Suppressor macrophage treated with lipopolysaccharide for 4 hours (primary cell): ENCODE measurements at regions not wholly inside any gene's neighbourhood (a gene's known extent, or its start where the extent isn't known, plus 50 kb on each side); places are given as distances from the start of the nearest gene placed in this dataset.

Source experiments
- DNase-seq: peaks from one replicate; pipeline ENCODE4 v3.0.0-alpha.2; 2020

DNA sequence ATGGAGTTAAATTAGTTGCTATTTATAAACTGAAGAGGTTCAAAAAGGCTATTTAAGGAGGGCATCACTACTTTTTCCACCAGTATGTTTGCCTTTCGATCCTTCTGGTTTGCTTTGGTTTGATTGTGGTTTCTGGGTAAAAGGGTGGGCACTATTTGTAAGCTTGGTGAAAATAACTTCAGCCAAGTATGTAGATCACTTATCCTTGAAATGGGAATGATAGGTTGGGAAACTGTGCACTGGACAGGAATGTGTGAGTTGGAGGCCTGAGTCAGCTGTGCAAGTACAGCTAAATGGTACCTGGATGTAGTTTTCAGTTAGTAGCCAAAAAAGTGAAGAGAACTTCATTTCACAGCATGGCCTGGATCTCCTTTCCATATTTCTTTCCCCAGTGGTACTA, 466.2 kb downstream of the ENC1 start:
- no peak for DNase-seq

DNA sequence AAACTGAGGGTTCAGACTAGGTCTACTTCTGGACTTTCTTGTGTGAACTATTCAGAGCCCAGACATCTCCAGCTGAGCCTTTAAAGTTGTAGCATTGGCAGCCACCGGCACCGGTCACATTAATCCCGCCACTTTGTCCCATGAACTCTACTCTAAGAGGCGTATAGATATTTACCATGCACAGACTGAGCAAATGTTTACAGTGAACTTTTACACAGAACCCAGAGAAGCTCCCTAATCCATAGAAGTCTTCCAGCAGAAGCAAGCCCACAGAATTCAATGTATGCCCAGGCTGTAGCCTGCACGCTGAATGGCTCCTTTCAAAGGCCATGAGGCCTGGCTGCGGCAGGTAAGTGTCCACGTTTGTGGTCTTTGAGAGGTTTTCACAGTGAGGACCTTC, 466.9 kb downstream of the ENC1 start:
- DNase-seq, result no peak

DNA sequence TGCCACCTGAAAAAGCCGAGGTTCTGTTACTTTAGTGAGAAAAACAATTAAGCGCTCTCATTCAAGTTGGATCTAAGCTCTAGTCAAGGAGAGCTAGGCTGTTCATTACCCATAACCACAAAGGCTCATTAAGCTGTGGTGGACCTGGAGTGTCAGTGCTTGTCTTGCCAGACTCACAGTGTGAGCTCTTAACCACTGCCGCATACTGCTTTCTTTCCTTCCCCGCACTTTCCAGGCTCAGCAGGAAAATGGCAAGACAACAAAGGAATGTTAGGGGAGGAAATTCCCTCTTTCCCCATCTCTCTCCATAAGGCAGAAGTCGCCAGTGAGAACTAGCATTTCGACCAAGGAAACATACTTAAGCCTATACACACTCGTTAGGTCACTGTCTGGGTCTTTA, 467.3 kb downstream of the ENC1 start:
- no peak for DNase-seq

DNA sequence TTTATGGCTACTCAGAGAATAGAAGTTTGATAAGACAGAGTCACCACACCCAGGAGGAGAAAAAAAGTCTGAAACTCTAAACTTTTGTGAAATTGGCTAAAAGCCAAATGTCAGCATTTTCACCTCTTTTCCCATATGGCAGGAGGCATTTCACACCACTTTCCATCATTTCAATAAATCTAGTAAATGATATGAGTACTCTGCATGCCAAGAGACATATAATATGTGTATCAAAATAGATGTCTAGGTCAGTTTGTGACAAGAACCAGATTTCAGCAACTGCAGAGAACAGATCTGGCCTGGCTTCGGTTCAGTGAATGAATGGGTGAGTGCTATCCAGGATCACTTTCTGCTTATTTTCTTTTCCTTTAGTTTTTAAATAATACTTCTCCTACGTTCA, 470.8 kb downstream of the ENC1 start:
- no peak for DNase-seq

DNA sequence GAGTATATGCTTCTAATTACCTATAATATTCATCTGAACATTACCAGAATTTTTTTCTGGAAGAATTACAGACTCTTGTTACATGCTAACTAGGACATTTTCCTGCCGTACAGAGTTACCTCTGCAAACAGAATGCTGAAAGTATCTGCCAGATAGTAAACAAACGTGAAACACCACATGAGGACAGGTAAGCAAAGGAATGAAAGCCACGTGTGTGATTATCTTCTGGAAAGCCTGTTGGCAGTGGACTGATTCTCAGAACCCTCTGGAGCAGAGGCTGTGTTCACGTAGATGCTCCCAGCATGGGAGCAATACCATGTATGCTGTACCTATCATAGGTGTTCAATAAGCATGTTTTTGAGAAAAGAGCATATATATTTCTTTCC, 472.6 kb downstream of the ENC1 start:
- no peak for DNase-seq

DNA sequence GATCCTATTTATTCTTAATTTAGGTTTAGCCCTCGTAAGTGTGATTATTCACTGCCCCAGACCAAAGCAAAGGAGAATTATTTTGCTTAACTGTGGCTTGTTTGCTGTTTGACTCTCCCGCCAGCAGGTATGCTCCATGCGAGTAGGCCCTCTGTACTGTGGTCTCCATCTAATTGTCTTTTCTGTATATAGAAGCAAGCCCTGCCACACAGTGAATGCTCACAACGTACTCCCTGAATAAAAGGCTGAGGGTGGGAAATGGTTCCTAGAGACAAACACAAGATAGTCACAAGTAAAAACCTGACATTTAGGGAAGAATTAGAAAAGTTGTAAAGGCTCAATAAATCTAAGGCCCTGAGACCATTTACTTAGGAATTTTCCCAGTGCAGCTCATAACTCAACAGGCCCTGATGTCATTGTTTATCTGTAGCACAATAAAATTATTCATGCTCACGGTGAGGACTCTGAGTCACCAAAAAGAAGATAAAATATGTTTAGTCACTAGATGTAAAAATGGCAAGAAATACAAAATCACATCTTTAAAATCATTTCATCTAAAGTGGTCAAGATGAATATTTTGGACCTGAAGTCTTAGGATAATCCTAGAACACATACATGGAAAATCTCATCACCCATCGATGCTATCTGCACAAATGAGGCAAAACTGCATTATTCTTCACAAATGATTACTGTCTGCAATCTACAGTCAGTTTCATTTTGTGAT, 473.2 kb downstream of the ENC1 start:
- DNase-seq, result no peak

DNA sequence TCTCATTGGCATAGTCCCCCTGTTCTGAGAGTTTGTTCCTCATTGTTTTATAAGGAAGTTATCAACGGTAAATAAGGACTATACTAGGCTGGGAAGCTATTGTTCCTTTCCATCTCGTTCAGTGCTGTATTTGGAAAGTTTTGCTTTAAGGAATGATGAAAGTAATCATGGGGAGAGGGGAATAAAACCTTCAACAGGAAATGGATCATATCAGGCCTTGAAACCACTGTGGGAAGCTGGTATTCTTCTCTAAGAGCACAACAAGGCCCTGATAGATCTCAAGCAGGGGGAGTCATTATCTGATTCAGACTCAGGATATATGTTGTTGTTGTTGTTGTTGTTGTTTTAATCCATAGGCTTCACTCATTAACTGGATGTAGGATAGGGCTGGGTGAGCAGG, 474.5 kb downstream of the ENC1 start:
- DNase-seq, result peak; percentile 13

DNA sequence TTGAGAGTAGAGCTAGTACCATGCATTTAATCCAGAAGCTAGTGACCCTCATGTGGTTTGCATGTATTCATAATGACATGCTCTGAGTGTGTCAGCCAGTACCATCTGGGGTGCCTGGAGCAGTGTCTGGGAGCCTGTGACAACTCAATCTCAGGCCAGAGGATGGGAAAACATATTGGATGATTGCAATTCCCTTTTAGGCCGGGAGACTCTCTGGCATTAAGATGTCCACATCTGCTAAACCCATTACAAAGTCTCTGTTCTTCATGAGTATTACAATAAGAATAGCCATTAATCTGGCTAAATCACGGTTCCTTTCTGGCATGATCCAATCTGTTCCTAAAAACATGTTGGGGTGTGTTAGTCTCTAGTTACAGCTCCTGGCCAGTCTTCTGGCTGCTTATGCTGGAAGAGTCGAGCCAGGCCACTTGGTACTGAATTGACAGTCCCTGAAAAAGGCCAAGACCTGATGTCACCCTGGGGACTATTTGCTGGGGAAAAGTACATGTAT, 475.7 kb downstream of the ENC1 start:
- no peak for DNase-seq

DNA sequence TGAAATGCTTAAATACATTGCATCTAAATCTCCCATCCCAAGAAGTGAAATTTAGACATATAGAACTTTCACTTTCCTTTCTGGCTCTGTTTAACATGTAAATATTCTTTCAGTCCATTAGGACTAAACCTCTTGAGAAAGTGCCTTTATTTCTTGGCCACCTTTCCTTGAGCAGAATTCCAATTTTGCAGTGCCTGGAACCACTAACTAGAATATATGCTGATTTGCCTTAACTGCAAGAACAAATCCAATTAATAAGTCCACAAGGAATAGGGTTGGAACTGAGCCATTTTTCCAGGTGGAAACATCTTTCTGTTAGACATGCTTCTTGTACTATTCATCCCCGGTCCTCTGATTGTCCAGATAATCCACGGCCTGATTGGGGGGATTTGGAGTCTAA, 478.0 kb downstream of the ENC1 start:
- no peak for DNase-seq

DNA sequence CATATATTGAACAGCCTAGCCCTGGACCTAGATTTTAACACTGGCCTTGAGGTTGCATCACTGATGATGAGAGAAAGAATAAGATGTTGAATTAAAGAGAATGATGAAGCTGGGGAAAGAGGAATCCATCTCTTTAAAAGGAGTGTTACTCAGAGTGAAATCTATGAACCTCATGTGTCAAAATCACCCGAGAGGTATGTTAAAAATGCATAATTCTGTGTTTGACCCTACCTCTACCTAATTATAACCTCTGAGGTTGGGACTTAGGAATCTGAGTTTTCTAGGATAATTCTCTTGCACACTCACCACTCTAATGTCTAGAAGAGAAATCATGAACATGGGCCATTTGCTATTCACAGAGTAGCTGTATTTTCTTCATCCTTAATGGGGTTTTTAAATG, 479.4 kb downstream of the ENC1 start:
- no peak for DNase-seq

DNA sequence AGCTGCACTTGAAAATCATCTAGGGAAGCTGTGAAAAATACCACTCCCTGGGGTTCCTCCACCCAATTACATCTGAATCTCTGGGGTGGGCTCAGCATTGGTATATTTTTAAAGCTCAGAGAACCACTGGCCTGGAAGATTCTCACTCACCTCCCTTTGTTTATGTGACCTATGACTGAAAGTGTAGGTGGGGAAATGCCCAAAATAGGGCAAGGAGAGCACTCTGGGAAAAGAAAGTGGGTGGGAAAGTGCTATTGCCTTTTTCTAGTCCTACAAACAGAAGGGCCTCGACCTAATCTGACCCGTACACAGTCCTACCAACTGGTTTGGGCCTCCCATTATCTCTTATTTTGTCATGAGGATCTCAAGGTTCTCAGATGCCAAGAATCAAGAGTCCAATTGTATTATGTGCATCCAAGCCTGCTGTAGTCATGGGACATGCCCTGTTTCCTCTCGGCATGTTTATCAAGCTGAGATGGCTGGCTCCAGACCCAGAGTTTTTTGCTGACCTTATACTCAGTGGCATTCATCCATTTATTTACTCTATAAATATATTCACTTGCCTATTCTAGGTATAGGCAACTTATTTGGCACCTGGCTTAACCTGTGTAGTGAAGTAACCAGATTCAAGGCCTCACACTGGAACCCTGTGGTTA, 483.7 kb downstream of the ENC1 start:
- no peak for DNase-seq

DNA sequence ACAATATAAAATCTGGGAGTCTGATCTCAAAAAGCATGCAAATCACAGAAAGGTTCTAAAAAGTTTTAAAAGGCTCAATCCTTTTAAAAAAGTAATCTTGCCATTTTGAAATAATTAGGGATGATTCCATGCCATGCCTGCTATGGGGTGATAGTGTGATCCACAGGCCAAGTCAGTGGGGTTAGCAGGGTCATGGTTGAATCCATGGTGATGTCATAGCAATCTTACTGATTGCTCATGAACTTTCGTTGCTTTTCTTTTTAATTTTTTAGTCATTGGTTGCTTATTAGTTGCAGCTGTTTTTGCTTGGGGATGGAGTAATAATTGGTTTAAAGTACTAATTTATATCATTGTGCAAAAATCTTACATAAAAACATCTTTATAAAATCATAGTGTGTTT, 485.0 kb downstream of the ENC1 start:
- no peak for DNase-seq

DNA sequence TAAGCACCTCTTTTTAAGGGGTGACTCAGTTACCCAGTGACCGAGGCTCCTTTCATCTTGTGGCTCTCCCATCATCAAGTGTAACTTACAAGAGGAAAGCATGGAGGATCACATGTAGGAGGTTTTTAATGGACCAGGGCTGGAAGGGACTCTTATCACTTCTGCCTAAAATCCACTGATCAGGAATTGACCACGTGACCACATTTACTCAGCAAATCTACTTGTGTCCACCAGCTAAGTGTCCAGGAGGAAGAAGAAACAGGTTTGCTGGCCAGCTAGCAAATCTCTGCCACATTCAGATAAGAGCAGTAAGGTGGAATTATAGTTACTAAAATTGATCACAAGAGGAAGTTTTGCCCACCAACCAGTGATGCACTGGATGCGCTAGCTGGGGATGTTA, 486.0 kb downstream of the ENC1 start:
- no peak for DNase-seq

DNA sequence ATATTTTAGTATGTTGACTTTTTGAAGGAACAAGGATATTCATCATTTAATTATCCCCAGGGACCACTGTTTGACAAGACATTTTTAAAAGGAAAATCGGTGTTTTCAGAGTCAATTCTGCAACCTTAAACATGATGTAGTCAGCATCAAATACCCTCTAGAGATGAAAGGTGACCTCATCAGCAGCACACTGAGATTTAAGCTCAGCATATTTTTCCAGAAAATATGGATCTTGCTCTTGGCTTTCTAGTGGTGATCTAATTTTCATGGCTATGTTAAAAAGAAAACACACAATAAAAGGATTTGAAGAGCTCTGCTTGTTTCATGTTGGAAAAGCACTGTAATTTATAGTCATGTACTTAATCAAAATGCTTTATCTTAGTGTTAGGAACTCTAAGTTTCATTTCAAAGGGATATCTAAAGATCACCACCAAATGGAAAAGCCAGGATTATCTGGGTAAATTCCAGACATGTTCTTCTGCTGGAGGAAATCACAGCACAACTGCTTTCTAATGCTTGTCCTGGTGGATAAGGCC, 487.2 kb downstream of the ENC1 start:
- no peak for DNase-seq

DNA sequence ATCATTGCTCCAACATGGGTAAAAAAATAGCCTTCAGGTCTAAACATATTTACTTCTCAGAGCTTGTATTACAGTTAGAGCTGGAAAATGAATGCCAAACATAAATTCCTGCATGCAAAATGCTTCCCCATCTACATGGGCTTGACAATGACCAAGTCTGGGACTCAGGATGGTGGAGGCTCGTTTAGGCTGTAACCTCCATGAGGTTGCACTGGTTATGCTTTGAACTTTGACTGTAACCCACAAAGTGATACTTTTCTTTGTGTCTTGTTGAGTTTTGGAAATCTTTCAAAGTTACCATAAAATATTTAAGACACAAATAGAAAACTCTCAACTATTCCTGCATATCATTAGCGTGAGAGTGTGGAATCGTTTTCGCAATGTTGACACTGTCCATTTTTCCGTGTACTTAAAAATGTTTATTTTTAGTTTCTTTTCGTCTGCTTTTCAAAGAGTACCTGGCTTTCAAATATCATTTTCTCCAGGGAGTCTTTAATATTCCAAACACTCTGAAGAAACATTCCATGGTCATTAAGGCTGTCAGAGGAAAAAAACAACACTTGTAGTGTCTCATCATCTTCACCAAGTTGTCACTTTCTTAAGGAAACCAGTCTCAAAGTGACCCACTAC, 487.8 kb downstream of the ENC1 start:
- DNase-seq, result no peak

DNA sequence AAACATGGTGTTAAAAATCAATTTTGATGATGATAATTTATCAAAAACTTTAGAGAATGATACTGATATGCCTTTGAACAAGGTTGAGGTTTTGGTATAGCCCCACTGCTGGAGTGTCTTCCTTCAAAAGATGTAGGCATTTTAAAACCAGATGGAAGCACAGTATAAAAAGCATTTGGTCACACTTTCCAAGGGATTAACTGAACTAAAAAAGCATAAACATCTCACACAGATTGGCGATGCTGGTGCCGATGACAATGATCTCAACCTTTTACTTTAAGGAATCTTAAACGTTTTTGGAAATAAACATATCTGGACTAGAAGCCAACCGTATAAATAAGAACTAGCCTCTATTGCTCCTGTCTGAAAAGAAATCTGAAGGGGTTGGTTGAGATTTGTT, 488.4 kb downstream of the ENC1 start:
- DNase-seq, result no peak

DNA sequence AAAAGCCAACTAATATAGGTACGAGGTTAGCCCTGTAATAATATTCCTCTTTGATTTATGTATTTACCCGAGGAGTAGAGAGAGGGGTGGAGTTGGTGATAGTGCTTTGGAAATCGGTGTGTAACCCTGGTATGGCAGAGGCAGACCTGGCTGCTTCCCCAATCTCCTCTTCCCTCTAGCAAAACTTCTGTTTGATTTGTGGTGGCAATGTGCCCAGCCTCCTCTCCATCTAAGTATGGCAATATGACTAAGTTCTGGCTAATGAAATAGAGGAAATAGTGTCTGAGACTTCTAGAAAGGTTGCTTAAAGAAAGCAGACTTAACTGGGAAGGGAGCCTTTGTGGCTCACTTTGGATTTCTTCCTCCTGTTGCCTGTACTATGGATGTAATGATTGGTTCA, 491.1 kb downstream of the ENC1 start:
- DNase-seq, result peak; percentile 73

DNA sequence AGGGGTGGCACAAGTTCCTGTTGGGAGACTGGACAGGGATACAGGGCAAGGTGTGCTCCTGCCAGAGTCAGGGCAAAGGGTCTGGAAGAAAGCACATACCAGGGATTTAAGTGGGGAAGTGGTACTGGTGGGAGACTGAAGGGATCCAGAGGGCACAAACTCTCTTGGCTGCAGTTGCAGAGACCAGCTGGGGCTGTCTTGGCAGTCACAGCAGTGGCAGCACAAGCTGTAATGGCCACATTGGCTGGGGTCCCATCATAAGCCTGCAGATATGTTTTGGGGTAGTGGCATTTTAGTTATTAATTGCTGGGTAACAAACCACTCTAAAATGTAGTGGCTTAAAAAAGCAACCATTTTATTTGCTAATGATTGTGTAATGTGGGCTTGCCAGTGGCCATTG, 492.2 kb downstream of the ENC1 start:
- no peak for DNase-seq

DNA sequence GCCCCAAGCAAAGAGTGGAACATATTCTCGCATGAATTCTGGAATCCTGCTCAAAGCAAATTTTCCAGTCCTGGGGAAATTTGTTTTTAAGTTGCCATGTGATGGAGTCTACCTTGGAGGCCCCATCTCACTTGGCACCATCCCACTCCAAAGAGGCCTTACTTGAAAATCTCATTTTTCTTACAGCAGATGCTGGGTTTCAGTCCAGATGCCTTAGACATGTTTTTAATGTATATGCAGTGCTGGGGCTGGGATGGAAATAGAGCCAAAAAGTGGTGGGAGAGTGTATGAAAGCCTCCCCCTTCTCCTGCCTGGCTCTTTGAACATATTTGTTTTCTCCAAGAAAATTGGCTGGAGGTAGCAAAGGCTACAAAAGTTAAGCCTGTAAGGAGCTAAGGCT, 493.7 kb downstream of the ENC1 start:
- DNase-seq, result no peak

DNA sequence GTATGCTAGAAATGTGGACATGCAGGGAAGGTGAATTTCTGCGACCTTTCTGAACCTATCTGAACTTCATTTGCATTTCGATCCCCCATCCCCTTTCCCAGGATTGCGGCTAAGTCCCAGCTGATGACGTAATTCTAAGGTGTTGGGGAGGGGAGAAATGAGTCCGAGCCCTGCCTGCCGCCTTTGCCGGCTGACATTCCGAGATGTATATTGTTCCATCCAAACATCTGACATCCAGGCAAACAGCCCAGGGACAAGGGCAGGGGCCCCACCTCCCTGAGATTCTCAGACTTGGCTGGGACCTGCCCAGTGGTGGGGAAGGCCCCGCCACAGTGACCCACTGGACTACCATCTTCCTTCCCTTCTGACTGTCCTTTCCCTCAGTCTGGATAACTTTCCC, 494.6 kb downstream of the ENC1 start:
- no peak for DNase-seq

DNA sequence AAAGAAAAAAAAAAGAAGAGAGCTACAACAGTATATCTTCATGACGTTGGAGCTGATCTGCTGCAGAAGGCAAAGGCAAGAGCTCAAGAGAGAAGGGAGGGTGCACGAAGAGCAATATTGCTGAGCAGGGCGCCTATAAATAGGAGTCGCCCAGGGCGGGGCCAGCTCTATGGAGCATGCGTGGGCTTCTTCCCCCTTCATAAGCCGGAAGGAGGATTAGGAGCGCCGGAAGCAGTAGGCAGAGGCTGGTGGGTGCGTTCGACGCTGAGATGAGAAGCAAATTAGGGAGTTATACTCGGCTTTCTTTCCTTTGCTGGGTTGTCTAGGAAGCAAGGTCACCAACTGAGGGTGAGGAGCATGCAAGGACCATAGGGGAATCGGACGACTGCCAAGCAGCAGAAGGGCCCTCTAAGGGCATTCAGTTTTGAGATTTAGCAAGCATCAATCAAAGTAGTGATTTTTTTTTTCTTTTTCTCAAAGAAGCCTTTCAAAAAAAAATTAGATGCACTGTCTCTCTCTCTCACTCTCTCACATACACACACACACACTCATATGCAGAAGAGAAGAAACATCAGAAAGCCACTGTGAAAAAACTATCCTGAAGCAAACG, 496.7 kb downstream of the ENC1 start:
- DNase-seq, result no peak

DNA sequence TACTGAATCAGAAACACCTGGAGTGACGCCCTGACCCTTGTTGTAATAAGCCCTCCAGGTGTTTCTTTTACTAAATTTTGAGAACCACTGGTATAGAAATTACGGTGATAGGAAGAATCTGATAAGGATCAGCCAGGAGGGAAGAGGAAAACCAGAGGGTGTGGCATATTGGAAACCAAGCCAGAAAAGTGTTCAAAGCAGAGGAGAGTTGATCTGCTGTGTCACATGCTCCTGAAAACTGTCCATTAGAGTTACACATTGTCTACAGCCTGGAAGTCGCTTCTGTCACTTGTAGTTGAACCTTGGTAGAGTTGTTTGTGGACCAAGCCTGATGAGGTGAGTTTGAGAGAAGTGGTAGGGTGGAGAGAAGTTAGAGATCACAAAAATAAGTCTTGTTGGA, 497.4 kb downstream of the ENC1 start:
- no peak for DNase-seq

DNA sequence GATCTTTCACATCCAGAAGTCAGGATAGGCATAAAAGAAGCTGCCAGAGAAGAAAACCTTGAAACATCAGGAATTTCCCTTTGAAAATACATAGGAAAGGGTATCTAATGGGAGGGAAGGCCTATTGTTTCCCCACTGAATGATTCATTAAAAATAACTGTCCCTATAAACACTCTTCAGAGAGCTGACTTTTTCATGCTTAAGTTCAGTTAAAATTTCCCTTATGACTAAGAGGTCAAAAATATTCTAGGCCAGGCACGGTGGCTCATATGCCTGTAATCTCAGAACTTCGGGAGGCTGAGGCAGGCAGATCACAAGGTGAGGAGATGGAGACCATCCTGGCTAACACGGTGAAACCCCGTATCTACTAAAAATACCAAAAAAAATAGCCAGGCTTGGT, 499.5 kb downstream of the ENC1 start:
- DNase-seq, result no peak

DNA sequence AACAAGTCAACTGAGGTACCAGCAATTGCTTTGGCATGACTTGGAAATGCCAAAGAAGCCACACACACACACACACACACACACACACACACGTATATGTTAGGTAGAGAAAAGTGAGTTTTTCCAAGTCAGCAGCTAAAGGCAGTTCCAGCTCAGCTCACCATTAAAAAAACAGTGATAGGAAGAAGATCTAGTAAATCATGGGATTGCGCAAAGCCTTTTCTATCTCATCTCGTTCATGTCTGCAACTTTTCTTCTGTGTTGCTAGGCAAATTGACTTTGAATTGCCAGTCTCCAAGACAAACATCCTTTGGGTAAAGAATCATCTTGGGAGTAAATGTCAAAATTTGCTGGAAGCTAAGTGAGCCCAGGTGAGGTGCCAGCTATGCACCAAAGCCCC, 500.1 kb downstream of the ENC1 start:
- no peak for DNase-seq
